Hepatocyte (in vitro differentiated cells): ENCODE measurements at regions not wholly inside any gene's neighbourhood (a gene's known extent, or its start where the extent isn't known, plus 50 kb on each side); places are given as distances from the start of the nearest gene placed in this dataset.
"Not testable (repeated sequence)": the region's sequence is repeated elsewhere in the genome, so short reads cannot be mapped to it uniquely, and the experiment has no call there.

Experiments used
- DNase-seq: peaks from one replicate; pipeline ENCODE4 v3.0.0-alpha.2; 2016; ENCODE audit warnings: low spot score
- H2AFZ ChIP-seq: fragments of 200-600 bp; sonication (generic); 2 replicates; pipeline ENCODE4 v1.6.0; 2016; ENCODE audit warnings: antibody characterized with exemption, mild to moderate bottlenecking
- H3K27ac ChIP-seq: fragments of 200-600 bp; sonication (generic); 2 replicates; pipeline ENCODE4 v1.5.1; 2016; ENCODE audit warnings: mild to moderate bottlenecking
- H3K27me3 ChIP-seq: fragments of 200-600 bp; sonication (generic); 2 replicates; pipeline ENCODE4 v1.6.1; 2016
- H3K36me3 ChIP-seq: fragments of 200-600 bp; sonication (generic); replicated peaks from 2 replicates; pipeline ENCODE4 v1.5.1; 2016; ENCODE audit warnings: low read depth; ENCODE audit not compliant: insufficient read depth
- H3K4me1 ChIP-seq: fragments of 200-600 bp; sonication (generic); 2 replicates; pipeline ENCODE4 v1.5.1; 2016; ENCODE audit warnings: mild to moderate bottlenecking, moderate library complexity; ENCODE audit not compliant: insufficient read depth
- H3K4me2 ChIP-seq: fragments of 200-600 bp; sonication (generic); 2 replicates; pipeline ENCODE4 v1.6.0; 2016
- H3K4me3 ChIP-seq: fragments of 200-600 bp; sonication (generic); 2 replicates; pipeline ENCODE4 v1.5.1; 2016; ENCODE audit warnings: mild to moderate bottlenecking
- H3K79me2 ChIP-seq: fragments of 200-600 bp; sonication (generic); 2 replicates; pipeline ENCODE4 v1.6.0; 2017; ENCODE audit warnings: mild to moderate bottlenecking
- H3K9me2 ChIP-seq: fragments of 200-600 bp; sonication (generic); replicated peaks from 2 replicates; pipeline ENCODE4 v1.6.0; 2017; ENCODE audit warnings: mild to moderate bottlenecking; ENCODE audit not compliant: insufficient read depth
- H3K9me3 ChIP-seq: fragments of 200-600 bp; sonication (generic); 2 replicates; pipeline ENCODE4 v1.5.1; 2016; ENCODE audit warnings: low read depth, mild to moderate bottlenecking
- H4K20me1 ChIP-seq: fragments of 200-600 bp; sonication (generic); 2 replicates; pipeline ENCODE4 v1.6.0; 2016; ENCODE audit warnings: mild to moderate bottlenecking; ENCODE audit not compliant: insufficient read depth, poor library complexity, severe bottlenecking
- EZH2 ChIP-seq: fragments of 200-600 bp; sonication (generic); IDR thresholded peaks from 2 replicates; pipeline ENCODE4 v1.6.1; 2016; ENCODE audit warnings: antibody characterized with exemption, mild to moderate bottlenecking, borderline replicate concordance
- EZH2phosphoT487 ChIP-seq: fragments of 200-600 bp; sonication (generic); IDR thresholded peaks from one replicate; pipeline ENCODE4 v1.6.1; 2018; ENCODE audit warnings: antibody characterized with exemption, mild to moderate bottlenecking, low read depth, moderate library complexity; ENCODE audit not compliant: unreplicated experiment, severe bottlenecking
- WGBS: methylation state at CpG from one replicate; pipeline ENCODE4 v1.1.6; 2016; ENCODE audit warnings: low lambda C conversion rate; ENCODE audit errors: missing lambda C conversion rate; 5-methylcytosine and 5-hydroxymethylcytosine counted together
- TF ChIP-seq, protein P1 (sequence below): fragments of 200-600 bp; sonication (generic); IDR thresholded peaks from 2 replicates; pipeline ENCODE4 v1.5.1; 2016; ENCODE audit warnings: antibody characterized with exemption, mild to moderate bottlenecking; ENCODE audit not compliant: poor library complexity

DNA sequence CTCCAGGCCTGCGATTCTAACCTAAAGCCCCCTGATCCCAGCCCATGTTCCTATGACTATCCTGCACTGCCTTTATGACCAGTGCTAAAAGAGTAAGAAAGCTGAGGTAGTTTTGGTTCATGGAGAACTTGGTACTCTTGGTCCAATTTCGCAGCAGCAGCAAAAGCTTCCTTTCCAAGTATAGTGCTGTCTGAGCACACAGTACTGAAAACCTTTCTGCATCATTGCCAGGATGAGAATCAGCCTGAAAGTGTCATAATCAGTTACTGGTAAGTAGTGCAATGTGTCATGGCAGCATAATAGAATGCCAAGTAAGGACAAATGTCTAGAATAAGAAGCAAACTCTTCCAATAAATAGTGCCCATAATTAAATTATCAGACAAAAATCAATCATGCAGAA is 889.6 kb upstream of the ADGRL4 start:
- no peak overlapping the region for H3K4me3 ChIP-seq
- no peak for DNase-seq
- no peak for TF ChIP-seq EZH2
- no peak for TF ChIP-seq EZH2phosphoT487
- TF ChIP-seq, protein P1, sequence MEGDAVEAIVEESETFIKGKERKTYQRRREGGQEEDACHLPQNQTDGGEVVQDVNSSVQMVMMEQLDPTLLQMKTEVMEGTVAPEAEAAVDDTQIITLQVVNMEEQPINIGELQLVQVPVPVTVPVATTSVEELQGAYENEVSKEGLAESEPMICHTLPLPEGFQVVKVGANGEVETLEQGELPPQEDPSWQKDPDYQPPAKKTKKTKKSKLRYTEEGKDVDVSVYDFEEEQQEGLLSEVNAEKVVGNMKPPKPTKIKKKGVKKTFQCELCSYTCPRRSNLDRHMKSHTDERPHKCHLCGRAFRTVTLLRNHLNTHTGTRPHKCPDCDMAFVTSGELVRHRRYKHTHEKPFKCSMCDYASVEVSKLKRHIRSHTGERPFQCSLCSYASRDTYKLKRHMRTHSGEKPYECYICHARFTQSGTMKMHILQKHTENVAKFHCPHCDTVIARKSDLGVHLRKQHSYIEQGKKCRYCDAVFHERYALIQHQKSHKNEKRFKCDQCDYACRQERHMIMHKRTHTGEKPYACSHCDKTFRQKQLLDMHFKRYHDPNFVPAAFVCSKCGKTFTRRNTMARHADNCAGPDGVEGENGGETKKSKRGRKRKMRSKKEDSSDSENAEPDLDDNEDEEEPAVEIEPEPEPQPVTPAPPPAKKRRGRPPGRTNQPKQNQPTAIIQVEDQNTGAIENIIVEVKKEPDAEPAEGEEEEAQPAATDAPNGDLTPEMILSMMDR, result no peak
- H3K27me3 ChIP-seq, result no peaks in the 10 kb centered on the region
- H3K9me2 ChIP-seq, result no peaks in the 10 kb centered on the region
- no peak overlapping the region for H3K4me2 ChIP-seq
- no peaks in the 10 kb centered on the region for H3K9me3 ChIP-seq
- H3K27ac ChIP-seq, result no peak overlapping the region
- H2AFZ ChIP-seq, result no peak overlapping the region
- H4K20me1 ChIP-seq, result no peaks in the 10 kb centered on the region
- H3K4me1 ChIP-seq, result no peaks in the 10 kb centered on the region
- H3K79me2 ChIP-seq, result no peaks in the 10 kb centered on the region
- H3K36me3 ChIP-seq, result no peaks in the 10 kb centered on the region
- 95% methylated on average over 2 of the region's 2 CpGs for WGBS

DNA sequence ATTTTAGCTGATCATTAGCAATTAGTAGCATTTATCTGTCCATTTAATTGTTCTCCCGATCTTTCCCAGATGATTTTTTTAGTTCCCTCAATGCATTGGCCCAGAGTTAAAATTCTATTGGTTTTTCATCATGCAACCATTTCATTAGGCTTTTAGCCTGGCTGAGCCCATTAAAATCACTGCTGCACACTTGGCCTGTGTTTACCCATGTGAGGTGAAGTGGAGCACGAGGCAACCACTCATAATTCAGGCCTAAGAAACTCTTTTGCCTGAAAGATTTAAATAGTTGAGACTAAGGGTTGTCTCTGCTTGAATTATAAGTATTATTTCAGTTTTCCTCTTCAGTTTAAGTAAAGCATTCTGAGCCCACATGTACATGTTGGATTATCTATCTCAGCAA is 889.0 kb upstream of the ADGRL4 start:
- 85% methylated on average over 2 of the region's 2 CpGs for WGBS
- no peak overlapping the region for H3K27ac ChIP-seq
- no peak for DNase-seq
- no peak overlapping the region for H3K4me3 ChIP-seq
- no peaks in the 10 kb centered on the region for H3K79me2 ChIP-seq
- no peak overlapping the region for H3K4me2 ChIP-seq
- H3K9me3 ChIP-seq, result no peaks in the 10 kb centered on the region
- H3K36me3 ChIP-seq, result no peaks in the 10 kb centered on the region
- H2AFZ ChIP-seq, result no peak overlapping the region
- no peaks in the 10 kb centered on the region for H3K4me1 ChIP-seq
- no peaks in the 10 kb centered on the region for H4K20me1 ChIP-seq
- no peaks in the 10 kb centered on the region for H3K9me2 ChIP-seq
- TF ChIP-seq EZH2 (no peak), EZH2phosphoT487 (no peak)
- TF ChIP-seq, protein P1, result no peak
- no peaks in the 10 kb centered on the region for H3K27me3 ChIP-seq

DNA sequence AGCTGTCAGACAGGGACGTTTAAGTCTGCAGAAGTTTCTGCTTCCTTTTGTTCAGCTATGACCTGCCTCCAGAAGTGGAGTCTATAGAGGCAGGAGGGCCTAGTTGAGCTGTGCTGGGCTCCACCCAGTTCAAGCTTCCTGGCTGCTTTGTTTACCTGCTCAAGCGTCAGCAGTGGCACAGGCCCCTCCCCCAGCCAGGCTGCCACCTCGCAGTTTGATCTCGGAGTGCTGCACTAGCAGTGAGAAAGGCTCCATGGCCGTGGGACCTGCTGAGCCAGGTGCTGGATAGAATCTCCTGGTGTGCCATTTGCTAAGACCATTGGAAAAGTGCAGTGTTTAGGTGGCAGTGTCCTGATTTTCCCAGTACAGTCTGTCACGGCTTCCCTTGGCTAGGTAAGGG is 887.6 kb upstream of the ADGRL4 start:
- not testable (repeated sequence) for H3K9me3 ChIP-seq, H3K9me2 ChIP-seq, H3K4me1 ChIP-seq, H3K4me2 ChIP-seq, H3K36me3 ChIP-seq, DNase-seq, H3K4me3 ChIP-seq, H3K27me3 ChIP-seq, H4K20me1 ChIP-seq, H2AFZ ChIP-seq, H3K79me2 ChIP-seq, H3K27ac ChIP-seq
- WGBS, result 68% methylated on average over 6 of the region's 6 CpGs

DNA sequence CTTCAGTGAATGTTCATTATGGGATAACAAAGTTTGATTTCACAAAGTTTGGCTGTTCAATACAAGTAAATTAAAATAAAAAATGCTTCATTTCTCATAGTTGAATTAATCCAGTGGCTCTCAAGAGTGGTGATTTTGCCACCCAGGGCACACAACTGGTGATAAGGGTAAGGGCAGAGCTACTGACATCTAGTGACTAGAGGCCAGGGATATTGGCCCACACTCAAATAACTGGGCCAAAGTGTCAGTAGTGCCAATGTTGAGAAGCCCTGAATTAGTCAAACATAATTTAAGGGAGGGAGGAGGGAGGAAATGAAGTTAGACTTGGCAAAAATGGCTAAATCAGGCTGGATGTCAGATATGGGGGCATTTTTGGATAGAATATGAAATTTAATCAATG is 880.5 kb upstream of the ADGRL4 start:
- H3K36me3 ChIP-seq, result no peaks in the 10 kb centered on the region
- no peaks in the 10 kb centered on the region for H3K79me2 ChIP-seq
- H3K4me2 ChIP-seq, result no peak overlapping the region
- no peaks in the 10 kb centered on the region for H3K4me1 ChIP-seq
- H3K27ac ChIP-seq, result no peak overlapping the region
- no peaks in the 10 kb centered on the region for H4K20me1 ChIP-seq
- TF ChIP-seq, protein P1, result no peak
- TF ChIP-seq EZH2phosphoT487, result no peak
- no peak for TF ChIP-seq EZH2
- H3K9me2 ChIP-seq, result no peaks in the 10 kb centered on the region
- no peak overlapping the region for H2AFZ ChIP-seq
- no peaks in the 10 kb centered on the region for H3K9me3 ChIP-seq
- no peaks in the 10 kb centered on the region for H3K27me3 ChIP-seq
- DNase-seq, result no peak
- no peak overlapping the region for H3K4me3 ChIP-seq
